T-helper 1 cell treated with Interleukin-12 subunit alpha and Interleukin-12 subunit beta and Interleukin-4 antibody, amounts not matched to agents 30 μg/mL and 1 μg/mL, for 36 hours (primary cell): ENCODE measurements at regions not wholly inside any gene's neighbourhood (a gene's known extent, or its start where the extent isn't known, plus 50 kb on each side); places are given as distances from the start of the nearest gene placed in this dataset.

Experiments
- H3K27ac Mint-ChIP-seq: one replicate; pipeline ENCODE4 v1.8.0; 2021; ENCODE audit warnings: mild to moderate bottlenecking, mixed read lengths
- H3K27me3 Mint-ChIP-seq: one replicate; pipeline ENCODE4 v1.8.0; 2021; ENCODE audit warnings: low read depth, mixed read lengths
- H3K36me3 Mint-ChIP-seq: one replicate; pipeline ENCODE4 v1.8.0; 2021; ENCODE audit warnings: low read depth, mixed read lengths
- H3K4me1 Mint-ChIP-seq: one replicate; pipeline ENCODE4 v1.8.0; 2021; ENCODE audit warnings: low read depth, mixed read lengths
- H3K4me3 Mint-ChIP-seq: one replicate; pipeline ENCODE4 v1.8.0; 2021; ENCODE audit warnings: mild to moderate bottlenecking, moderate library complexity, mixed read lengths
- H3K9me3 Mint-ChIP-seq: one replicate; pipeline ENCODE4 v1.8.0; 2021; ENCODE audit warnings: mixed read lengths

DNA sequence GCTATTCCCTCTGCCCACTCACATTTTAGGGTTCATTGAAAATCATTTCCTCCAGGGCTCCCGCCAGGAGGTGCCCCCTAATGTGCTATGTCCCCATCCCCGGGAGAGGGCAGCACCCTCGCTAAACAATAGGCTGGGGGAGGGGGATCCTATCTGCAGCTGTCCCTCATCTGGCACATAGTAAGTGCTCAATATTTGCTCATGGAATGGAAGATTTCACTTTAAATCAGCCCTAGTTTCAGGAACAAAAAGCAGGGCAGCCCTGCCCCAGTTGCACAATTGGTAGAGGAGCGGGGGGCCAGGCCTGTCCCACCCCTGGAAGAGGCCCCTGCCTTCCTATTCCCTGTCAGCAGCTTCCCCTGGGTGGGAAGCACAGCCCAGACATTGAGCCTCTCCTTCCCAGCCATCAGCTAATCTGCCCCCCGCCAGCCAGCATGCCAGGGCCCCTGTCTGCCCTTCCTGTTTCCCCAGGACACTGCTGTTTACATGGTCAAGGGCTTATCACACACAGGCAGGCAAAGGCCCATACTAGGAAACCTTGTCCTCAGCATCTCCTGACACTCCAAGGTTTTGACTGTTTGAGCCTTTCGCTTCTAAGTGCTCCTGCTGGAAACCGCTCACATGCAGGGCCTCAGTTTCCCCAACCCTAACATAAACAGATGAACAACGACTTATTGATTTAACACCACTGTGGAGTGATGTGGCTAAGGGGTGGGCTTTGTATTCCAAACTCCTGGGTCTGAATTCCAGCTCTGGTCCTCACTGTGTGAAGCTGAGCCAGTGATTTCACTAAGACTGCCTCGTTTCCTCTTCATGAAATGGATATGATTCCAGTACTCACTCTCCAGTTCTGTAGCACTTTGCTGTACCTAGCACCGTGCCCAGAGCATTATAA, 130.7 kb upstream of the ZMIZ1 start:
- H3K27me3 Mint-ChIP-seq, result no peaks in the 10 kb centered on the region
- H3K36me3 Mint-ChIP-seq, result no peaks in the 10 kb centered on the region
- no peak overlapping the region for H3K4me3 Mint-ChIP-seq
- H3K27ac Mint-ChIP-seq, result no peak overlapping the region
- H3K9me3 Mint-ChIP-seq, result no peaks in the 10 kb centered on the region
- H3K4me1 Mint-ChIP-seq, result no peaks in the 10 kb centered on the region

DNA sequence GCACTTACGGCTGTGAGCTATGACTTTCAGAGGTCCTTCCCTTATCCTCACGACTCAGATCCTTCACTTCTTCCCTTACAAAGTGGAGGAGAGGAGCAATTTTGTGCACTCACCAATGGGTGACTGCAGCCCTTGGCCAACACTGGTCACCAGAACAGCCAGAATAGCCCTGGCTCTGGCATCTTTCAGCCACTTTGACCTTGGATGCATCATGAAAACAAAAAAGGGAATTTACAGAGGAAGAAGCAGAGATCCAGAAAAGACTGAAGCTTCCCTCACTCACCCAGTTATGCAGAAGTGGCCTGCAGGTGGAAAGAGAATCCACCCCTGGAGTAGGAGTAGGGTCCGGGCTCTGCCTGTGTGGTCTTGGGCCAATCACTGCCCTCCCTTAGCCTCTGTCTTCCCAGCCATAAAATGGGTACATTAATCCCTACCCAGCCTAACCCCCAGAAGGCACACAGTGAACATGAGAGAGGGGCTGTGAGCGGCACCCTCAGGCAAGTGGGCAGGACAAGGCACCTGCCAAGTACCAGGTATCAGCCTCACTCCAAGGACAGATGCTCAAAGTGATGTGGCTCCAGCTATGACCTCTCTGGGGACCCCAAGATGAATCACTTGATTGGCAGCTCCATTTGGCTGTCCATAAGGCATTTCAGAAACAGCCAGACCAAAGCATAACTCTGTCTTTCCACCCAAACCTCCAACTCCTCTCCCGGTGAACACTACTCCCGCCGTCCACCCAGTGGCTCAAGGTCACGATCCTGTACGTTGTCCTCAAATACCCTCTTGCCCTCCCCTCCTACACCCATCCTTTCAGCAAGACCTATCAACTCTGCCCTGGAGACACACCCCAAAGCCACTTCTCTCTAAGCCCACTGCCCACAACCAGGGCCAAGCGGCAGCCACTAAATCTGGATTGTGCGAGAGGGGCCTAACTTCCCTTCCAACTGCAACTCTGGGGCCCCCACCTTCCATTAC, 129.8 kb upstream of the ZMIZ1 start:
- H3K4me1 Mint-ChIP-seq, result no peaks in the 10 kb centered on the region
- no peak overlapping the region for H3K4me3 Mint-ChIP-seq
- no peaks in the 10 kb centered on the region for H3K9me3 Mint-ChIP-seq
- H3K27me3 Mint-ChIP-seq, result peaks cover 5% of the 10 kb centered on the region
- H3K36me3 Mint-ChIP-seq, result no peaks in the 10 kb centered on the region
- no peak overlapping the region for H3K27ac Mint-ChIP-seq

GRCh38 chr10:78942091-78942501, 126.7 kb upstream of the ZMIZ1 start:
- H3K27me3 Mint-ChIP-seq, result peaks cover 8% of the 10 kb centered on the region
- no peak overlapping the region for H3K4me3 Mint-ChIP-seq
- H3K36me3 Mint-ChIP-seq, result no peaks in the 10 kb centered on the region
- H3K4me1 Mint-ChIP-seq, result no peaks in the 10 kb centered on the region
- no peak overlapping the region for H3K27ac Mint-ChIP-seq
- H3K9me3 Mint-ChIP-seq, result no peaks in the 10 kb centered on the region

GRCh38 chr10:78944723-78945312, 123.9 kb upstream of the ZMIZ1 start:
- H3K36me3 Mint-ChIP-seq, result no peaks in the 10 kb centered on the region
- peaks cover 8% of the 10 kb centered on the region for H3K27me3 Mint-ChIP-seq
- no peaks in the 10 kb centered on the region for H3K9me3 Mint-ChIP-seq
- no peak overlapping the region for H3K4me3 Mint-ChIP-seq
- H3K4me1 Mint-ChIP-seq, result no peaks in the 10 kb centered on the region
- H3K27ac Mint-ChIP-seq, result no peak overlapping the region

GRCh38 chr10:78945838-78946237, 122.9 kb upstream of the ZMIZ1 start:
- no peak overlapping the region for H3K27ac Mint-ChIP-seq
- H3K4me1 Mint-ChIP-seq, result no peaks in the 10 kb centered on the region
- no peak overlapping the region for H3K4me3 Mint-ChIP-seq
- no peaks in the 10 kb centered on the region for H3K9me3 Mint-ChIP-seq
- H3K36me3 Mint-ChIP-seq, result no peaks in the 10 kb centered on the region
- H3K27me3 Mint-ChIP-seq, result peaks cover 8% of the 10 kb centered on the region

DNA sequence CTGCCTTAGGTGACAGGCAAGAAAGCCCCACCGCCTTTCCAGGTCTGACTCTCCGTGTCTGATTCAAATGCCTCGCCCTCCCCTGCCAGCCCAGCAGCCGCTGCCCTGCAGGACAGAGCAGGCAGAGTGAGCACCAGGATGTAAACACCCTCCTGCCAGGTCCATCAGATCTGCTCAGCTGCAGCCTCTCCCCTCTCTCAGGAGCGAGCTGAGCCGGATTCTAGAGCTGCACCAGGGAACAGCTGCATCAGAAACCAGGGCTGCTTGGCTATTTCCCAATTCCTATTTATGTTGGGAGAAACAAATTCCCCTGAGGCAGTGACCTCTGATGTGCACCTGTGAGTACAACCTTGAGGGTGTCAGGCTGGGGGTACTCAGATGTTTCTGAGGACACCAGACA, 121.5 kb upstream of the ZMIZ1 start:
- Mint-ChIP-seq H3K9me3 (no peaks in the 10 kb centered on the region), H3K4me1 (no peaks in the 10 kb centered on the region), H3K4me3 (no peak overlapping the region)

GRCh38 chr10:78947733-78948132, 121.0 kb upstream of the ZMIZ1 start:
- Mint-ChIP-seq H3K27ac (no peak overlapping the region), H3K9me3 (no peaks in the 10 kb centered on the region), H3K27me3 (peaks cover 8% of the 10 kb centered on the region), H3K4me1 (no peaks in the 10 kb centered on the region), H3K4me3 (no peak overlapping the region), H3K36me3 (no peaks in the 10 kb centered on the region)

More for the DNA sequence above, 121.5 kb upstream of the ZMIZ1 start:
- no peak overlapping the region for H3K27ac Mint-ChIP-seq
- peaks cover 8% of the 10 kb centered on the region for H3K27me3 Mint-ChIP-seq
- H3K36me3 Mint-ChIP-seq, result no peaks in the 10 kb centered on the region

GRCh38 chr10:78948621-78949030, 120.1 kb upstream of the ZMIZ1 start:
- Mint-ChIP-seq H3K36me3 (no peaks in the 10 kb centered on the region), H3K4me1 (no peaks in the 10 kb centered on the region), H3K9me3 (no peaks in the 10 kb centered on the region), H3K27ac (no peak overlapping the region), H3K27me3 (peaks cover 7% of the 10 kb centered on the region), H3K4me3 (no peak overlapping the region)

DNA sequence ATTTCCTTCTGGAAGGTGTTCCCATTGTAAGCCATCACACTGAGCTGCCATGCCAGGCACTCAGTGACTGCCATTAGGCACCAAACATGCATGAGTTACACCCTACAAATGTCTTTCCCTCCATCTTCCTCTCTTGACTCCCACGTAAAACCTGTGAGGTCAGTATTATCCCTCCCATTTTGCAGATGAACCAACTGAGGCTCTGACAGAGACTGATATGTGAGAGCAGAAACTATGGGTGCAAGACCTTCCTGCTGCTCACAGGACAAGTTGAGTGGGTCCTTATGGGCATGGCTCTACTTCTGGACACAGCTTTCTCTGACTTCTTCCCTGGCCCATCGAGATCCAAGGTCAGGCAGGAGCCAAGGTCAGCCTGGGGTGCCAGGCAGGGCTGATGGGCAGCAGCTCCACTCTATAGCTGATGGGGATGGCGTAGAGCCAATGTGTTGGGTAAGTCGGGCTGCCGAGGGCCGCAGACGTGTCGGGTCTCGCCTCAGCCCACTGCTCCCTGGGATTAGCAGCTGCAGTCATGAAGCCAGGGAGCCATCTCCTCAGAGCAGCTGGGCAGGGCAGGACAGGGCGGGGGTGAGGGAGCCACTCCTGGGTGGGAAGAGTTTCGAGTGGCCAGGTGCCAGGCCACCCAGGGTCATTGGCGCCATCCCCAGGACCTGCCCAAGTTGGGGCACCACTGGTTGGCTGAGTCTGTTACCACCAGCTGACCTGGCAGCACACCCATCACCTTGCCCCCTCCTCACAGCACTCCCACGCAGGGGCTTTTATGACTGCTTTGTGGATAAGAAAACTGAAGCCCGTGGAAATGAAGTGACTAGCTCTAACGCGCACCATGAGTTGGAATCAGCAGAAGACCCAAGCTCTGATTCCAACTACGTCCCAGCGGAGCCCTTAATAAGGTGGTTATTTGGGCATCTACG, 117.8 kb upstream of the ZMIZ1 start:
- Mint-ChIP-seq H3K36me3 (no peaks in the 10 kb centered on the region), H3K27me3 (no peaks in the 10 kb centered on the region), H3K27ac (no peak overlapping the region), H3K4me3 (no peak overlapping the region), H3K9me3 (no peaks in the 10 kb centered on the region), H3K4me1 (no peaks in the 10 kb centered on the region)

GRCh38 chr10:78952030-78952429, 116.7 kb upstream of the ZMIZ1 start:
- no peaks in the 10 kb centered on the region for H3K36me3 Mint-ChIP-seq
- no peaks in the 10 kb centered on the region for H3K9me3 Mint-ChIP-seq
- no peak overlapping the region for H3K27ac Mint-ChIP-seq
- H3K4me3 Mint-ChIP-seq, result no peak overlapping the region
- H3K4me1 Mint-ChIP-seq, result no peaks in the 10 kb centered on the region
- H3K27me3 Mint-ChIP-seq, result no peaks in the 10 kb centered on the region

GRCh38 chr10:78952686-78953085, 116.1 kb upstream of the ZMIZ1 start:
- H3K4me3 Mint-ChIP-seq, result no peak overlapping the region
- H3K9me3 Mint-ChIP-seq, result no peaks in the 10 kb centered on the region
- no peak overlapping the region for H3K27ac Mint-ChIP-seq
- H3K27me3 Mint-ChIP-seq, result no peaks in the 10 kb centered on the region
- H3K4me1 Mint-ChIP-seq, result no peaks in the 10 kb centered on the region
- H3K36me3 Mint-ChIP-seq, result no peaks in the 10 kb centered on the region

- Mint-ChIP-seq H3K36me3 (no peaks in the 10 kb centered on the region), H3K9me3 (no peaks in the 10 kb centered on the region), H3K4me1 (no peaks in the 10 kb centered on the region), H3K4me3 (no peak overlapping the region), H3K27me3 (no peaks in the 10 kb centered on the region), H3K27ac (no peak overlapping the region)
Measured at GRCh38 chr10:78953113-78953798, 115.5 kb upstream of the ZMIZ1 start.

- Mint-ChIP-seq H3K4me1 (no peaks in the 10 kb centered on the region), H3K9me3 (no peaks in the 10 kb centered on the region), H3K27me3 (no peaks in the 10 kb centered on the region), H3K4me3 (no peak overlapping the region), H3K27ac (no peak overlapping the region), H3K36me3 (no peaks in the 10 kb centered on the region)
Measured at GRCh38 chr10:78953799-78954297, 114.9 kb upstream of the ZMIZ1 start.
